ENCODE measurements at regions not wholly inside any gene's neighbourhood (a gene's known extent, or its start where the extent isn't known, plus 50 kb on each side); places are given as distances from the start of the nearest gene placed in this dataset.
"Not testable (repeated sequence)": the region's sequence is repeated elsewhere in the genome, so short reads cannot be mapped to it uniquely, and the experiment has no call there.

GRCh38 chr2:180247658-180248057, 240.6 kb upstream of the CWC22 start:
- no peak for DNase-seq (ENCODE audit: low spot score)
- Mint-ChIP-seq H3K27ac (no peak overlapping the region), H3K36me3 (ENCODE audit: low read depth) (no peaks in the 10 kb centered on the region), H3K4me1 (ENCODE audit: low read depth) (no peaks in the 10 kb centered on the region), H3K27me3 (ENCODE audit: insufficient read depth) (no peaks in the 10 kb centered on the region), H3K4me3 (no peak overlapping the region), H3K9me3 (no peaks in the 10 kb centered on the region)
- intact Hi-C loops (cut with micrococcal nuclease), result no loop called here

GRCh38 chr2:180246268-180246667, 239.2 kb upstream of the CWC22 start:
- no peak overlapping the region for H3K4me3 Mint-ChIP-seq
- no peaks in the 10 kb centered on the region for H3K9me3 Mint-ChIP-seq
- no peaks in the 10 kb centered on the region for H3K27me3 Mint-ChIP-seq (ENCODE audit: insufficient read depth)
- no peak overlapping the region for H3K27ac Mint-ChIP-seq
- intact Hi-C loops (cut with micrococcal nuclease), result no loop called here
- H3K36me3 Mint-ChIP-seq (ENCODE audit: low read depth), result no peaks in the 10 kb centered on the region
- H3K4me1 Mint-ChIP-seq (ENCODE audit: low read depth), result no peaks in the 10 kb centered on the region
- DNase-seq (ENCODE audit: low spot score), result no peak

DNA sequence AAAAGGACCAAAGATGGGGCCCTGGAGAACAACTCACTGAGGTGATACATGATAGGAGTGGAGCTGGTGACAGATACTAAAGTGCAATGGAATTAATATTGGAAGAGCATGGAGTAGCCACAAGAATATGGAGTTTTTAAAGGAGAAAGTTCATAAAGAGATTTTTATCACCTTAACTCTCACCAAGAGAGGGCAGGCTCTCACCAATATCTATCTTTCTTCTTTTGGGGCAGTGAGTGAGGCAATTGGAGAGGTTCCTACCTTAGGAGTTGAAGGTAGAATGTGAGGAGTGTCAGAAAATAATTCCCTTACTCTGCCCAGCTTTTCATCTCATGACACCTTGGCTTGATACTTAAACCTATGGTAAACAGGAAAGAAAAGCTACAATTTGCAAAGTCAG, 233.7 kb upstream of the CWC22 start:
- no peaks in the 10 kb centered on the region for H3K4me1 Mint-ChIP-seq (ENCODE audit: low read depth)
- H3K4me3 Mint-ChIP-seq, result no peak overlapping the region
- no peak overlapping the region for H3K27ac Mint-ChIP-seq
- H3K9me3 Mint-ChIP-seq, result no peaks in the 10 kb centered on the region
- intact Hi-C loops (cut with micrococcal nuclease), result no loop called here
- H3K27me3 Mint-ChIP-seq (ENCODE audit: insufficient read depth), result no peaks in the 10 kb centered on the region
- no peak for DNase-seq (ENCODE audit: low spot score)
- H3K36me3 Mint-ChIP-seq (ENCODE audit: low read depth), result no peaks in the 10 kb centered on the region

DNA sequence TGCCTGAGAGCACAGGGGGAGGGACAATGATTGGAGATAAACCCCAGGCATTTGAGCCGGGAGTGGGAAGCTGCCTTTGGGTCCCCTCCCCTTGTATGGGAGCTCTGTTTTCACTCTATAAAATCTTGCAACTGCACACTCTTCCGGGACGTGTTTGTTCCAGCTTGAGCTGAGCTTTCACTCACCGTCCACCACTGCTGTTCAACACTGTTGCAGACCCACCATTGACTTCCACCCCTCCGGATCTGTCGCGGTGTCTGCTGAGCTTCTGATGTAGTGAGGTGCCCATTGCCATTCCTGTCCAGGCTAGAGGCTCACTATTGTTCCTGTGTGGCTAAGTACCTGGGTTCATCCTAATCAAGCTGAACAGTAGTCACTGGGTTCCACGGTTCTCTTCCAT, 231.6 kb upstream of the CWC22 start:
- intact Hi-C loops (cut with micrococcal nuclease), result no loop called here
- Mint-ChIP-seq H3K9me3 (no peaks in the 10 kb centered on the region), H3K27me3 (ENCODE audit: insufficient read depth) (no peaks in the 10 kb centered on the region), H3K4me3 (no peak overlapping the region), H3K27ac (no peak overlapping the region), H3K36me3 (ENCODE audit: low read depth) (no peaks in the 10 kb centered on the region), H3K4me1 (ENCODE audit: low read depth) (no peaks in the 10 kb centered on the region)
- DNase-seq (ENCODE audit: low spot score), result no peak

GRCh38 chr2:180236061-180236460, 229.0 kb upstream of the CWC22 start:
- DNase-seq (ENCODE audit: low spot score); intact Hi-C loops (cut with micrococcal nuclease); H3K27ac Mint-ChIP-seq; H3K27me3 Mint-ChIP-seq (ENCODE audit: insufficient read depth); H3K4me3 Mint-ChIP-seq; H3K4me1 Mint-ChIP-seq (ENCODE audit: low read depth); H3K36me3 Mint-ChIP-seq (ENCODE audit: low read depth); H3K9me3 Mint-ChIP-seq: not testable (repeated sequence)

DNA sequence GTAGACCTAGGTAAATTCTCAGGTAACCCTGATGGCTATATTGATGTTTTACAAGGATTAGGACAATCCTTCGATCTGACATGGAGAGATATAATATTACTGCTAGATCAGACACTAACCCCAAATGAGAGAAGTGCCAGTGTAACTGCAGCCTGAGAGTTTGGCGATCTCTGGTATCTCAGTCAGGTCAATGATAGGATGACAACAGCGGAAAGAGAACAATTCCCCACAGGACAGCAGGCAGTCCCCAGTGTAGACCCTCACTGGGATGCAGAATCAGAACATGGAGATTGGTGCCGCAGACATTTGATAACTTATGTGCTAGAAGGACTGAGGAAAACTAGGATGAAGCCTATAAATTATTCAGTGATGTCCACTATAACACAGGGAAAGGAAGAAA, 228.4 kb upstream of the CWC22 start:
- DNase-seq (ENCODE audit: low spot score); H3K4me3 Mint-ChIP-seq; intact Hi-C loops (cut with micrococcal nuclease); H3K4me1 Mint-ChIP-seq (ENCODE audit: low read depth); H3K27me3 Mint-ChIP-seq (ENCODE audit: insufficient read depth); H3K9me3 Mint-ChIP-seq; H3K36me3 Mint-ChIP-seq (ENCODE audit: low read depth); H3K27ac Mint-ChIP-seq: not testable (repeated sequence)

DNA sequence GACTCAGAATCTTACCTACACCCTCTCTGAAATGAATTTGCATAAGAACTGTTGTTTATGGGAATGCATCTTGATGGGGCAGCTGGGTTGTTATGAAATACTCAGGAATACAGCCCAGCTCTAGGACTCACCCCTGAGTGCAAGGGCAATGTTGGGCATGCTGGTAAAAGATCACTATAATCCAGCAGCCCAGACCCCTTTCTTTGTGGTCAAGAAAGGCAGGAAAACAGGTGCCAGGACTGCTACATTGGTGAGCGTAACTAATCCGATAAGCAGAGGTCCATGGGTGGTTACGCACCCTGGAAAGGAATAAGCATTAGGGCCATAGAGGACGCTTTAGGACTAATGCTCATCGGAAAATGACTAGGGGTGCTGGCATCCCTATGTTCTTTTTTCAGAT, 227.9 kb upstream of the CWC22 start:
- intact Hi-C loops (cut with micrococcal nuclease); H3K4me1 Mint-ChIP-seq (ENCODE audit: low read depth); H3K27me3 Mint-ChIP-seq (ENCODE audit: insufficient read depth); H3K36me3 Mint-ChIP-seq (ENCODE audit: low read depth); H3K4me3 Mint-ChIP-seq; DNase-seq (ENCODE audit: low spot score); H3K9me3 Mint-ChIP-seq; H3K27ac Mint-ChIP-seq: not testable (repeated sequence)

DNA sequence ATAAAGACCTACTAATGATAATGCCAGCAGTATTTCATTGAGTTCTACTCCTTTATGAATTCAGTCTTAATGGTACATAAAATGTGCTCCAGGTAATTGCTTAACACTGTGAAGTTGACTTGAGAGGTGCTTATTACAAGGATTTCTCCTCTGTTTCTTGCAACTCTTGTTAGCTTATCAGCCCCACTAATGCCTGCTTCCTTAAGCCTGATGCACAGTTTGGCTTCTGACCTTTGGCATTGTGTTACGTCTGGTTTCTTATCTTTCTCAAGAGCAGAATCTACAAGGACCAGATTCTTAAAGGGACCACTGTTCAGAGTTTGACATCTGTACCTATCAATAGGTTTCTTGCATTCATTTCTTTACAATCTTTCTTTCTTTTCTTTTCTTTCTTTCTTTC, 223.9 kb upstream of the CWC22 start:
- Mint-ChIP-seq H3K27me3 (ENCODE audit: insufficient read depth) (no peaks in the 10 kb centered on the region), H3K4me1 (ENCODE audit: low read depth) (no peaks in the 10 kb centered on the region), H3K4me3 (no peak overlapping the region), H3K27ac (no peak overlapping the region), H3K9me3 (no peaks in the 10 kb centered on the region), H3K36me3 (ENCODE audit: low read depth) (no peaks in the 10 kb centered on the region)
- intact Hi-C loops (cut with micrococcal nuclease), result no loop called here
- DNase-seq (ENCODE audit: low spot score), result no peak

DNA sequence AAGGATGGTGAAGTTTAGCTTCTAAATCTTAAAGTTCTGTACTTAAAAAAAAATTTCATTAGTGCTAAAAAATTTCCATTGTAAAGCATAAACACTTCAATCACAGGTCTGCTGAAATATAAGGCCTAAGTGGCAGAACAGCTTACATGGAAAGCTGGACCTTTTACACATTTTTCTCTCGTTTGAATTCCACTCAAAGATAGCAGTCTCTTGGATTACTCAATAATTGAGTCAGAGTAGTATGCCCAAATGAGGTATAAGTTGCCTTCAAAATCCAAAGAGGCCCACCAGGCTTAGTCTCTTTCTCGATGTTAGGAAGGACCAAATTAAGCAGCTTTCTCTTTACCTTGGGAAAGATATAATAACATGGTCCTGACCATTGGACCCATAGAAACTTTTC, 220.4 kb upstream of the CWC22 start:
- no peak overlapping the region for H3K4me3 Mint-ChIP-seq
- intact Hi-C loops (cut with micrococcal nuclease), result no loop called here
- H3K9me3 Mint-ChIP-seq, result peaks cover 5% of the 10 kb centered on the region
- no peaks in the 10 kb centered on the region for H3K4me1 Mint-ChIP-seq (ENCODE audit: low read depth)
- no peak for DNase-seq (ENCODE audit: low spot score)
- no peaks in the 10 kb centered on the region for H3K27me3 Mint-ChIP-seq (ENCODE audit: insufficient read depth)
- H3K36me3 Mint-ChIP-seq (ENCODE audit: low read depth), result no peaks in the 10 kb centered on the region
- no peak overlapping the region for H3K27ac Mint-ChIP-seq

DNA sequence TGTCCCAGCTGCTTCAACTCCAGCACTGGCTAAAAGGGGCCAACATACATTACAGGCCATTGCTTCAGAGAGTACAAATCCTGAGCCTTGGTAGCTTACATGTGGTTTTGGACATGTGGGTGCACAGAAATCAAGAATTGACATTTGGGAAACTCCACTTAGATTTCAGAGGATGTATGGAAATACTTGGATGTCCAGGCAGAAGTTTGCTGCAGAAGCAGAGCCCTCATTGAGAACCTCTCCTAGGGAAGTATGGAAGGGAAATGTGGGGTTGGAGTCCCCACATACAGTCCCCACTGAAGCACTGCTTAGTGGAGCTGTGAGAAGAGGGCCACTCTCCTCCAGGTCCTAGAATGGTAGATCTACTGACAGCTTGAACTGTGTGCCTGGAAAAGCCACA, 218.0 kb upstream of the CWC22 start:
- H3K27me3 Mint-ChIP-seq (ENCODE audit: insufficient read depth), result no peaks in the 10 kb centered on the region
- intact Hi-C loops (cut with micrococcal nuclease), result no loop called here
- no peaks in the 10 kb centered on the region for H3K4me1 Mint-ChIP-seq (ENCODE audit: low read depth)
- peaks cover 5% of the 10 kb centered on the region for H3K9me3 Mint-ChIP-seq
- no peak overlapping the region for H3K27ac Mint-ChIP-seq
- DNase-seq (ENCODE audit: low spot score), result no peak
- no peak overlapping the region for H3K4me3 Mint-ChIP-seq
- H3K36me3 Mint-ChIP-seq (ENCODE audit: low read depth), result no peaks in the 10 kb centered on the region

DNA sequence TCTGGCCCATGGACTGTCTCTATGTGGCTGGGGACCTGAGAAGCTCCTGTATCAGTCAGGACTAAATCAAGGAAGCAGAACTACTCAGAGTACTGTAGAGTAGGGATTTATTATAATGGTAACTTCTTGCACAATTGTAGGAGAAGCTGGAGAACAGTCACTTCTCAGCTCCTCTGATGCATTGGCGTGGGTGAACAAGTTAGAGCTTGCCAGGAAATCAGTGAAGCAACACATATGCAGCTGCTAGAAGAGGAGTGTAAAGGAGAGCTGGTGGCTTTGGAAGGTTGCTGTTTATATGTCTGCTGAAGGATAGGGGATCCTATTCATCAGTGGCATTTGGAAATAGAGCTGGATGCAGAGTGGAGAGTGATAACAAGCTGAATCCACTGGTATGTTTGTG, 215.5 kb upstream of the CWC22 start:
- intact Hi-C loops (cut with micrococcal nuclease), result no loop called here
- no peaks in the 10 kb centered on the region for H3K4me1 Mint-ChIP-seq (ENCODE audit: low read depth)
- no peak overlapping the region for H3K27ac Mint-ChIP-seq
- DNase-seq (ENCODE audit: low spot score), result no peak
- H3K9me3 Mint-ChIP-seq, result peaks cover 5% of the 10 kb centered on the region
- H3K27me3 Mint-ChIP-seq (ENCODE audit: insufficient read depth), result peaks cover 3% of the 10 kb centered on the region
- H3K36me3 Mint-ChIP-seq (ENCODE audit: low read depth), result no peaks in the 10 kb centered on the region
- H3K4me3 Mint-ChIP-seq, result no peak overlapping the region

DNA sequence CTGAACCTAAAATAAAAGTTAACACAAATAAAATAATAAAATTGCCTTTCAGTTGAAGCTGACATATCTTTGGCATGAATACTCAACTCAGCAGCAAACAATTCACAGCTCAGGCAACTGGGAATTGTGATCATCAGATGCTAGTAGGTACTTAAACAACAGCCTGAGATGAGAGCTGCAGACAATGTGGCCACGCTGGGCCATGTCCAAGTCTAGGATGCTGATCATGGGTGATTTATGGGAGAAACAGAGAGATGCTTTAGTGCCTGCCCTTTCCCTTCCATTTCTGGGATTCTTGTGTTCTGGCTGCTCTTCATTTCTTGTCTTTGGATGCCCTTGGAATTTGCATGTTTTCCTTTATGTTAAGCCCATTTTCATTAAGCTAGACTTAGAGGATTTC, 212.4 kb upstream of the CWC22 start:
- Mint-ChIP-seq H3K27ac (no peak overlapping the region), H3K27me3 (ENCODE audit: insufficient read depth) (peaks cover 3% of the 10 kb centered on the region), H3K36me3 (ENCODE audit: low read depth) (no peaks in the 10 kb centered on the region), H3K4me3 (no peak overlapping the region), H3K9me3 (peaks cover 4% of the 10 kb centered on the region), H3K4me1 (ENCODE audit: low read depth) (no peaks in the 10 kb centered on the region)
- no peak for DNase-seq (ENCODE audit: low spot score)
- intact Hi-C loops (cut with micrococcal nuclease), result no loop called here

DNA sequence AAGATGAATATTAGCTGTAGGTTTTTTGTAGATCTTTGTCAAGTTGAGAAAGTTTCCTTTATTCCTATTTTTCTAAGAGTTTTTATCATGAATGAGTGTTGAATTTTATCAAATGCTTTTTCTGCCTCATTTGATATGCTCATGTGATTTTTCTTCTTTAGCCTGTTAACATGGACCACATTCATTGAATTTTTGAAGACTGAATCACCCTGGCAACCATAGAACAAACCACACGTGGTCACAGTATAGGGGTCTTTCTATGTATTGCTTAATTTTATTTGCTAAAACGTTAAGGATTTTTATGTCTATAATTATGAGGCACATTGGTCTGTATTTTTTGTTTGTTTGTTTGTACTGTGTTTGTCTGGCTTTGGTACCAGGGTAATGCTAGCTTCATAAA, 201.7 kb upstream of the CWC22 start:
- Mint-ChIP-seq H3K4me3 (no peak overlapping the region), H3K27ac (no peak overlapping the region), H3K27me3 (ENCODE audit: insufficient read depth) (no peaks in the 10 kb centered on the region), H3K36me3 (ENCODE audit: low read depth) (no peaks in the 10 kb centered on the region), H3K9me3 (no peaks in the 10 kb centered on the region), H3K4me1 (ENCODE audit: low read depth) (no peaks in the 10 kb centered on the region)
- intact Hi-C loops (cut with micrococcal nuclease), result no loop called here
- no peak for DNase-seq (ENCODE audit: low spot score)

DNA sequence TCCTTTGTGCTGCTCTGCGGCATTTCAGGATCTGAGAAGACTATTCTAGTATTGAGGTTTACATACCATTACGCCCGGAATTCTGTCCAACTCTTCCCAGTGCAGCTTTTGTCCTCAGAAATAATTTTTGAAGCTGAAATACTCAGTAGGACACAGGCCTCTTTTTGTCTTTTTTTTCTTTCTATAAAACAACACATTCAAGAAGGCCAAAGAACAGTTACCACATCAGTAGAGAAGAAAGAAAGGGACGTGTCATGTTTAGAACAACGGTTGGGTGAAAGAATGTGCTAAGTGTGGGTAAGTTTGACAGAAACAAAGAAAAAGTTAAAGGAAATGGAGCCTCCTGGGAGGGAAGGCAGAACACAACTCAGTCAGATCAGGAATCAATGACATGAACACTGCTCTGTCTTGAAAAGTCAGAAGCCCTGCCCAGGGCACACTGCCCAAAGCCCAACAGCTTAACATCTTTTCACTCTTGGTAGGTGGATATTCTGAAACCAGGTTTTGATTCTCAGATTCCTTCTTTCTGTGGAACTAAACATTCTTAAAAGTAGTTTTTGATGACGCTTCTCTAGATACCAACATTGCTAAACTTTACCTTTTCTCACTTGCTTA, 198.6 kb upstream of the CWC22 start:
- no peak for DNase-seq (ENCODE audit: low spot score)
- H3K9me3 Mint-ChIP-seq, result no peaks in the 10 kb centered on the region
- H3K27me3 Mint-ChIP-seq (ENCODE audit: insufficient read depth), result no peaks in the 10 kb centered on the region
- intact Hi-C loops (cut with micrococcal nuclease), result no loop called here
- H3K4me1 Mint-ChIP-seq (ENCODE audit: low read depth), result no peaks in the 10 kb centered on the region
- no peak overlapping the region for H3K4me3 Mint-ChIP-seq
- H3K36me3 Mint-ChIP-seq (ENCODE audit: low read depth), result no peaks in the 10 kb centered on the region
- H3K27ac Mint-ChIP-seq, result no peak overlapping the region

Measured in activated T-helper 1 cell treated with anti-CD3 and anti-CD28 coated beads, Interleukin-12 subunit alpha, Interleukin-12 subunit beta, Interleukin-2, Interleukin-4 antibody, amounts not matched to agents 30 ng/mL and 10 ng/mL and 1 ng/mL, durations not matched to agents 14 hours and 24 hours and 36 hours (primary cell).